DND-41 (cell line): ENCODE measurements at regions not wholly inside any gene's neighbourhood (a gene's known extent, or its start where the extent isn't known, plus 50 kb on each side); places are given as distances from the start of the nearest gene placed in this dataset.
"Not testable (repeated sequence)": the region's sequence is repeated elsewhere in the genome, so short reads cannot be mapped to it uniquely, and the experiment has no call there.

Experiments
- ATAC-seq: fragments of 200-7000 bp; cut with Tn5 transposase; 3 replicates; pipeline ENCODE4 v1.9.1; 2021; ENCODE audit warnings: low read depth; ENCODE audit not compliant: insufficient read depth
- DNase-seq: peaks from one replicate; pipeline ENCODE4 v3.0.0-alpha.2; 2020
- H2AFZ ChIP-seq: 2 replicates; pipeline ENCODE4 v1.6.0; 2012; ENCODE audit warnings: low read depth, low read length
- H3K27ac ChIP-seq: 2 replicates; pipeline ENCODE4 v1.5.1; 2012; ENCODE audit warnings: low read length, inconsistent platforms
- H3K27me3 ChIP-seq: fragments of 200-600 bp; sonication (generic); 2 replicates; pipeline ENCODE4 v1.6.0; 2012; ENCODE audit warnings: low read length, mild to moderate bottlenecking, inconsistent platforms; ENCODE audit not compliant: insufficient read depth, poor library complexity
- H3K36me3 ChIP-seq: 2 replicates; pipeline ENCODE4 v1.5.1; 2012; ENCODE audit warnings: low read length, inconsistent platforms; ENCODE audit not compliant: insufficient read depth
- H3K4me1 ChIP-seq: 2 replicates; pipeline ENCODE4 v1.5.1; 2012; ENCODE audit warnings: mild to moderate bottlenecking, low read length; ENCODE audit not compliant: insufficient read depth
- H3K4me2 ChIP-seq: 2 replicates; pipeline ENCODE4 v1.6.0; 2012; ENCODE audit warnings: mild to moderate bottlenecking, moderate library complexity, low read length, inconsistent platforms; ENCODE audit not compliant: insufficient read depth
- H3K4me3 ChIP-seq, 2 experiments: fragments of 200-600 bp in 1 of 2; shearing (Covaris generic) in 1 of 2; 2 replicates each; pipeline ENCODE4 v1.5.1; 2012 to 2016; ENCODE audit warnings: inconsistent platforms in 2 of 2, low read length in 2 of 2, mild to moderate bottlenecking in 2 of 2, low read depth in 1 of 2, moderate library complexity in 1 of 2
- H3K79me2 ChIP-seq: 2 replicates; pipeline ENCODE4 v1.6.0; 2012; ENCODE audit warnings: low read length, inconsistent platforms; ENCODE audit not compliant: insufficient read depth
- H3K9ac ChIP-seq: 2 replicates; pipeline ENCODE4 v1.6.0; 2012; ENCODE audit warnings: low read depth, mild to moderate bottlenecking, inconsistent platforms, low read length, moderate library complexity
- H3K9me3 ChIP-seq: 2 replicates; pipeline ENCODE4 v1.5.1; 2012; ENCODE audit warnings: low read length, moderate library complexity, mild to moderate bottlenecking, inconsistent platforms; ENCODE audit not compliant: insufficient read depth, severe bottlenecking
- H4K20me1 ChIP-seq: 2 replicates; pipeline ENCODE4 v1.6.0; 2012; ENCODE audit warnings: low read length; ENCODE audit not compliant: insufficient read depth
- EZH2 ChIP-seq: IDR thresholded peaks from 3 replicates; pipeline ENCODE4 v1.6.1; 2012; ENCODE audit warnings: borderline replicate concordance, low read depth, mild to moderate bottlenecking, moderate library complexity, low read length, inconsistent platforms; ENCODE audit not compliant: severe bottlenecking
- TF ChIP-seq, protein P1 (sequence below): IDR thresholded peaks from 2 replicates; pipeline ENCODE4 v1.5.1; 2012; ENCODE audit warnings: borderline replicate concordance, low read length, moderate library complexity, mild to moderate bottlenecking; ENCODE audit not compliant: poor library complexity, severe bottlenecking; ENCODE audit errors: extremely low read depth

DNA sequence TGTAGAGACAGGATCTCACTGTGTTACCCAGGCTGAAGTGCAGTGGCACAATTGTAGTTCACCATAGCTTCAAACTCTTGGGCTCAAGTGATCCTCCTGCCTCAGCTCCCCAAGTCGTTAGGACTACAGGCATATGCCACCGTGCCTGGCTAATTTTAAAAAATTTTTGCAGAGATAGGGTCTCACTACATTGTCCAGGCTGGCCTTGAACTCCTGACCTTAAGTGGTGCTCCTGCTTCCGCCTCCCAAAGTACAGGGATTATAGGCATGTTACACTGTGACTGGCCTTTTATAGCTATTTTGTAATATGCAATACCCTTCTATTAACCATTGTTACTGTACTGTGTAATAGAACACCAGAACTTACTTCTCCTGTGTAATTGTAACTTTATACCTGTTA, 139.3 kb upstream of the ZNF267 start:
- H3K9ac ChIP-seq, result no peak overlapping the region
- peaks cover 28% of the 10 kb centered on the region; the same call in 1 of the 2 replicates for H3K36me3 ChIP-seq
- H3K4me2 ChIP-seq, result no peak overlapping the region
- no peak for ATAC-seq
- no peaks in the 10 kb centered on the region for H3K4me1 ChIP-seq
- H2AFZ ChIP-seq, result no peak overlapping the region
- no peaks in the 10 kb centered on the region for H3K27me3 ChIP-seq
- TF ChIP-seq EZH2, result no peak
- TF ChIP-seq, protein P1, sequence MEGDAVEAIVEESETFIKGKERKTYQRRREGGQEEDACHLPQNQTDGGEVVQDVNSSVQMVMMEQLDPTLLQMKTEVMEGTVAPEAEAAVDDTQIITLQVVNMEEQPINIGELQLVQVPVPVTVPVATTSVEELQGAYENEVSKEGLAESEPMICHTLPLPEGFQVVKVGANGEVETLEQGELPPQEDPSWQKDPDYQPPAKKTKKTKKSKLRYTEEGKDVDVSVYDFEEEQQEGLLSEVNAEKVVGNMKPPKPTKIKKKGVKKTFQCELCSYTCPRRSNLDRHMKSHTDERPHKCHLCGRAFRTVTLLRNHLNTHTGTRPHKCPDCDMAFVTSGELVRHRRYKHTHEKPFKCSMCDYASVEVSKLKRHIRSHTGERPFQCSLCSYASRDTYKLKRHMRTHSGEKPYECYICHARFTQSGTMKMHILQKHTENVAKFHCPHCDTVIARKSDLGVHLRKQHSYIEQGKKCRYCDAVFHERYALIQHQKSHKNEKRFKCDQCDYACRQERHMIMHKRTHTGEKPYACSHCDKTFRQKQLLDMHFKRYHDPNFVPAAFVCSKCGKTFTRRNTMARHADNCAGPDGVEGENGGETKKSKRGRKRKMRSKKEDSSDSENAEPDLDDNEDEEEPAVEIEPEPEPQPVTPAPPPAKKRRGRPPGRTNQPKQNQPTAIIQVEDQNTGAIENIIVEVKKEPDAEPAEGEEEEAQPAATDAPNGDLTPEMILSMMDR, result no peak
- no peaks in the 10 kb centered on the region for H4K20me1 ChIP-seq
- DNase-seq, result no peak
- H3K9me3 ChIP-seq, result peaks cover 17% of the 10 kb centered on the region
- H3K4me3 ChIP-seq, result no peak overlapping the region
- H3K27ac ChIP-seq, result no peak overlapping the region
- no peaks in the 10 kb centered on the region for H3K79me2 ChIP-seq

- ATAC-seq, H3K4me1 ChIP-seq, H3K9ac ChIP-seq, DNase-seq, H3K27ac ChIP-seq, H2AFZ ChIP-seq, H3K79me2 ChIP-seq, H4K20me1 ChIP-seq, H3K27me3 ChIP-seq, H3K4me3 ChIP-seq, H3K4me2 ChIP-seq: not testable (repeated sequence)
- H3K9me3 ChIP-seq, result peaks cover 43% of the 10 kb centered on the region
- peaks cover 21% of the 10 kb centered on the region for H3K36me3 ChIP-seq
Observed at GRCh38 chr16:31745098-31745497, 128.5 kb upstream of the ZNF267 start.

DNA sequence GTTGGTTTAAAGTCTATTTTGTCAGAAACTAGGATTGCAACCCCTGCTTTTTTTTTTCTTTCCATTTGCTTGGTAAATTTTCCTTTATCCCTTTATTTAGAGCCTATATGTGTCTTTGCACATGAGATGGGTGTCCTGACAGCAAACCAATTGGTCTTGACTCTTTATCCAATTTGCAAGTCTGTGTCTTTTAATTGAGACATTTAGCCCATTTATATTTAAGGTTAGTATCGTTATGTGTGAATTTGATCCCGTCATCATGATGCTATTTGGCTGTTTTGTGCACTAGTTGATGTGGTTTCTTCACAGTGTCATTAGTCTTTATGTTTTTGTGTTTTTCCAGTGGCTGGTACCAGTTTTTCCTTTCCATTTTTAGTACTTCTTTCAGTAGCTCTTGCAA, 127.7 kb upstream of the ZNF267 start:
- Histone ChIP-seq H2AFZ (no peak overlapping the region), H3K79me2 (no peaks in the 10 kb centered on the region; the same call in 1 of the 2 replicates)
- no peak for ATAC-seq

GRCh38 chr16:31754998-31755615, 118.5 kb upstream of the ZNF267 start:
- Histone ChIP-seq H3K9ac (no peak overlapping the region), H3K9me3 (peaks cover 74% of the 10 kb centered on the region), H3K4me1 (no peaks in the 10 kb centered on the region), H3K4me3 (no peak overlapping the region), H3K27me3 (no peaks in the 10 kb centered on the region), H3K79me2 (no peaks in the 10 kb centered on the region), H3K27ac (no peak overlapping the region), H3K36me3 (peaks cover 31% of the 10 kb centered on the region; the same call in 1 of the 2 replicates), H4K20me1 (no peaks in the 10 kb centered on the region), H2AFZ (no peak overlapping the region), H3K4me2 (no peak overlapping the region)
- DNase-seq, result no peak
- no peak for ATAC-seq
- TF ChIP-seq, protein P1, result no peak
- no peak for TF ChIP-seq EZH2

More for the DNA sequence above, 127.7 kb upstream of the ZNF267 start:
- no peak overlapping the region for H3K9ac ChIP-seq
- DNase-seq, result no peak
- no peak overlapping the region for H3K4me3 ChIP-seq
- no peak overlapping the region for H3K4me2 ChIP-seq
- no peaks in the 10 kb centered on the region for H4K20me1 ChIP-seq
- H3K4me1 ChIP-seq, result no peaks in the 10 kb centered on the region
- no peak overlapping the region for H3K27ac ChIP-seq
- TF ChIP-seq, protein P1, result no peak
- no peak for TF ChIP-seq EZH2
- peaks cover 47% of the 10 kb centered on the region for H3K9me3 ChIP-seq
- peaks cover 18% of the 10 kb centered on the region for H3K36me3 ChIP-seq
- H3K27me3 ChIP-seq, result no peaks in the 10 kb centered on the region
